ENCODE measurements at regions not wholly inside any gene's neighbourhood (a gene's known extent, or its start where the extent isn't known, plus 50 kb on each side); places are given as distances from the start of the nearest gene placed in this dataset.

DNA sequence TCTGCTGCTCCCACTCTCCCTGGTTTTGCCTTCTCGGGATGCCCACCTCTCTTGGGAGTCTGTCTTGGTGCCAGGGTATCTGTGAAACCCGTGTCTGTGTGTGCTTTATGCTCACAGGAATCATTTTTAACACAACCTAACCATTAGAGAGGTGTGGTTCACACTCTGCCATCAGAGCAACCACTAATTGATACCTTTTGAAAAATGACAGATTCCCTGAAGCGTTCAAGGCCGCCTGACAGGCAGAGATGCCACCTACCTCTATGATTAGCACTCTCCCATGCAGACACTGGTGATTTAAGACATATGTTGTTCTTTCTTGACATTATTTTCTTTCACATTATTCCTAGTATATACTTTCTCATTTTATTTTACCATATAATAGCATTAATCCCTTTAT is 207.3 kb upstream of the SGCD start:
- TF ChIP-seq, protein P1, sequence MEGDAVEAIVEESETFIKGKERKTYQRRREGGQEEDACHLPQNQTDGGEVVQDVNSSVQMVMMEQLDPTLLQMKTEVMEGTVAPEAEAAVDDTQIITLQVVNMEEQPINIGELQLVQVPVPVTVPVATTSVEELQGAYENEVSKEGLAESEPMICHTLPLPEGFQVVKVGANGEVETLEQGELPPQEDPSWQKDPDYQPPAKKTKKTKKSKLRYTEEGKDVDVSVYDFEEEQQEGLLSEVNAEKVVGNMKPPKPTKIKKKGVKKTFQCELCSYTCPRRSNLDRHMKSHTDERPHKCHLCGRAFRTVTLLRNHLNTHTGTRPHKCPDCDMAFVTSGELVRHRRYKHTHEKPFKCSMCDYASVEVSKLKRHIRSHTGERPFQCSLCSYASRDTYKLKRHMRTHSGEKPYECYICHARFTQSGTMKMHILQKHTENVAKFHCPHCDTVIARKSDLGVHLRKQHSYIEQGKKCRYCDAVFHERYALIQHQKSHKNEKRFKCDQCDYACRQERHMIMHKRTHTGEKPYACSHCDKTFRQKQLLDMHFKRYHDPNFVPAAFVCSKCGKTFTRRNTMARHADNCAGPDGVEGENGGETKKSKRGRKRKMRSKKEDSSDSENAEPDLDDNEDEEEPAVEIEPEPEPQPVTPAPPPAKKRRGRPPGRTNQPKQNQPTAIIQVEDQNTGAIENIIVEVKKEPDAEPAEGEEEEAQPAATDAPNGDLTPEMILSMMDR (conservative IDR thresholded peaks at IDR 0.05; ENCODE audit: low read length): no peak
- TF ChIP-seq EZH2phosphoT487 (IDR thresholded peaks at IDR 0.05; ENCODE audit: borderline replicate concordance, low read depth, low read length): no peak
